HG03280 (cell line): ENCODE measurements at regions not wholly inside any gene's neighbourhood (a gene's known extent, or its start where the extent isn't known, plus 50 kb on each side); places are given as distances from the start of the nearest gene placed in this dataset.

Experiments
- ATAC-seq: cut with Tn5 transposase; IDR thresholded peaks from one replicate; pipeline ENCODE4 v1.9.1; 2021; ENCODE audit warnings: mild to moderate bottlenecking, moderate library complexity; ENCODE audit not compliant: unreplicated experiment

DNA sequence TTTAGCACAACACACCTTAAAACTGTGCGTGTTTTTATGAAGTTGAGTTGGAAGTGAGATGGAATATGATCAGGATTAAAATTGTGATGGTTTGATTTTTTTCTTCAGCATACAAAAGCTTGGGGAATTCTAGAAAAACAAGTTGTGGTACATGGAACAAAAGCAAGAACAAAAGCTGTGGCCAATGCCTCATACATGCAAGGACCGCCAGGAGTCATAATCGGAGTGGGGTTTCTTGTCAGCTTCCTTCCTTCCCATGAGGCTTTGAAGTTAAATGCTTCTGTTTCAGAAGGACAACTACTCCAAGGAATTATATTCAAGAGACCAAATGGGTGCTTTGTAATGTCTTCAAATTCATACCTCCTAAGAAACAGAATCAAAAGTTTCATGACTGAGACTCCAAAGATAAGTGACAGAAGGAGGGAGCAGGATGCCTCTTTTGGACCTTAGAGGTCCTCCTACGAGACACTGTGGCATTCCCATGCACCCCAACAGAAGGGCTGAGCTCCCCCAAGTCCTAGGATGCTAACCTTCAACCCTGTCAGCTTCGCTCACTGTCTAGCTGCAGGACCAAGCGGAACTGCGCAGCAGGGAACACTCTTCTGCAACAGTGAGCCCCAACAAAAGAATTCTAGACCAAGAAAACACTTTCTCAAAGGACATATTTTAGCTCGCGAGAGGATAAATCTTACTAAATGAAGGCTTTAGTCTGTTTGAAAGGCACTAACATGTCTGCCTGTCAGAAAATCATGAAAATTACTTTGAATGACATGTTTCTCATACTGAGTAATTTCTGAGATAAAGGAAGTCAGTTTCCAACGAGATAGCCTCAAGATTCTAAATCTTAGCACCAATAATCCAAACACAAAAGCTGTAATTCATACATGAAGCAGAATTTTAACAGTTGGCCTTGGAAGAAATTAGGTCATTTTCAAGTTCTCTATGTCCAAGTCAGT, 108.5 kb upstream of the NHSL1 start:
- no peak for ATAC-seq

DNA sequence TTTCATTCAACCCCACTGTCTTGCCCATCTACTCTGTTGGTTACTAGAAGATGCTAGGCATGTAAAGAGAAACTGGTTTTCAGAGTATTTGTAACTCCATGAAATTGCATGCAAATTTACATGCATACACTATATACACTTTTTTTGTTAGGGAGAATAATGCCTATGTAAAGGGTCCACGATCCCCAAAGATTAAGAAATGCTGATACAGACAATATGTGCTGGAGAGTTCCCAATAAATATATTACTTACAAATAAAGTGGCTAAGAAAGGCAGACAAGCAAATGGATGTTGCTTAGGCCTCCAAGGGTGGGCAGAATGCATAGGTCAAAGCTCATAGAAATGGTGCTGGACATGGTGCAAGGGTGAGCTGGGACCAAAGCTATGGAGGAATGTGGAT, 109.6 kb upstream of the NHSL1 start:
- no peak for ATAC-seq

DNA sequence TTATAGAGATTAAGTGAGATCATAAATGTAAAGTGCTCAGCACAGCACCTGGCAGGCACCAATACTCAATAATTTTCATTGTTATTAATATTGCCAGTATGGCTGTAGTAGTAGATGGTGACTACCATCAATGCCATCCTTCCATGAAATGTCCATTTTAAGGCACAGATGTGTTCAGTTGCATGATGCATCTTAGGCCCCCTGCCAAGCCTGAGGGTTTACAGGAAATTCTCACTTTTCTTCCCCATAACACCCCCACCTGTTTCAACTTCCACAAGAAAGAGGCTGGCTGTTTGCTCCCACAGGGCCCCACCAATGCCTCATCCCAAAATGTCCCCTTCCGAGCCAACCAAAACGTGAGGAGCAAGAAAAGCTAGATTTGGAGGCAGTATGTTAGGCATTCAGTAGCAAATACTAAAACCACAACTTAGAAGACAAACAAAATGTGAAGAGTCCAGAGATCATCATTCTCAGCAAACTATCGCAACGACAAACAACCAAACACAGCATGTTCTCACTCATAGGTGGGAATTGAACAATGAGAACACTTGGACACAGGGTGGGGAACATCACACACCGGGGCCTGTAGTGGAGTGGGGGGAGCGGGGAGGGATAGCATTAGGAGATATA, 110.6 kb upstream of the NHSL1 start:
- no peak for ATAC-seq

DNA sequence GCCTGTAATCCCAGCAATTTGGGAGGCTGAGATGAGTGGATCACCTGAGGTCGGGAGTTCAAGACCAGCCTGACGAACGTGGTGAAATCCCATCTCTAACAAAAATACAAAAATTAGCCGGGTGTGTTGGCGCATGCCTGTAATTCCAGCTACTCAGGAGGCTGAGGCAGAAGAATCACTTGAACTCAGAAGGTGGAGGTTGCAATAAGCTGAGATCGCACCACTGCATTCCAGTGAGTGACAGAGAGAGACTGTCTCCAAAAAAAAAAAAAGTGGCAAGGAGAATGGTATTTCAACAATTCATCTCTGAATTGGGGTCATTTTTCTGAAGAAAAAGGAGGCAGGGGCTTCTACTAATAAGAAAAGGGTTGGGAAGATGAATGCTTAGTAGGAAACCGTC, 111.5 kb upstream of the NHSL1 start:
- no peak for ATAC-seq

DNA sequence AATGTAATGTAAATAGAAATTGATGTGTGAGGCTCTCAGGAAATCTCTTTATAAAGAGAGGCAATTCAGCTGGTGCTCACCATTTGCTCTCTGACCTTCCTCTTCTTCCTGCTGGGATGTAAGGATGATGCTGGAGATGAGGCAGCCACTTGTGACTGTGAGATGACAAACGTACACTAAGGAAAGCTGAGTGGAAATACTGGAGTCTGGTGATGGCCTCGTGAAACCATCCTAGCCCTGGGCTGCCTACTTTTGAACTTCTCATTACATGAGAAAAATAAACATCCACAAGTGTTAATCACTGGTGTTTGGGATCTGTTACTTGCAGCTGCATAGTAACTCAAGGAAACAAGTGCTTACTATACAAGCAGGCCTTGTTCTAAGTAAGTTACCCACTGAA, 114.9 kb upstream of the NHSL1 start:
- ATAC-seq, result no peak

DNA sequence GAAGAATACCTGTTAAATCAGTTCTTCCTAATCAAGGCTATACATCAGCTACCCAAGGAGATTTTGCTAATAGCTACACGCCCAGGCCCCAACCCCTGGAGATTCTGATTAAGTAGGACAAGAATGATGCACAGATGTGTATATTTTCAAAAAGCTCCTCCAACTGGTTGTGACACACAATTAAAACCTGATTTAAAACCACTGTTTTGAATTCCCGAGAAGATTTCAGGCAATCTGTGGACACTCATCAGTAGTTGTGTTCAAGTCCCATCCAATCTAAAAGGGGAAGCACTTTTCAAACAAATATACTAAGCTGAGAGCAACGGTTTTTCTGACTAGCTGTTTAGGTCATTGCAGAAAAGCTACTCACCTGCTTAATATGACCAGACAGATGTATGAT, 118.9 kb upstream of the NHSL1 start:
- no peak for ATAC-seq

DNA sequence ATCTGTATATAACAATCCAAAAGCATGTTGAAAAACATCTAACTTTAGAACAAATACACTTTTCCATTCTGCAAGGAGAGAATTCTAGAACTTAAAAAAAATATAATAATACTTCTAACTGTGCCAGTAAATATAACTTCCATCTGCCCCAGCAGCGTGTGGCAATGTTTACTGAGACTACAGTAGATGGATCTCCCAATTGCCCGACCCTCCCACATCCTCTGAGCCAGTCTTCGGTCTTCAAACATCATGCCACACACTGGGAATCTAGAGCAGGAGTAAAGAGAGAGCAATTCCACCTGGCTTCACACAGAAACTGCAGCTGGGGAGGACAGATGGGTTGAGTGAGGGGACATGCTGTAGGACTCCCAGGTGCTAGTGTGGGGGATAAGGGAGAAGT, 121.3 kb upstream of the NHSL1 start:
- ATAC-seq, result no peak

DNA sequence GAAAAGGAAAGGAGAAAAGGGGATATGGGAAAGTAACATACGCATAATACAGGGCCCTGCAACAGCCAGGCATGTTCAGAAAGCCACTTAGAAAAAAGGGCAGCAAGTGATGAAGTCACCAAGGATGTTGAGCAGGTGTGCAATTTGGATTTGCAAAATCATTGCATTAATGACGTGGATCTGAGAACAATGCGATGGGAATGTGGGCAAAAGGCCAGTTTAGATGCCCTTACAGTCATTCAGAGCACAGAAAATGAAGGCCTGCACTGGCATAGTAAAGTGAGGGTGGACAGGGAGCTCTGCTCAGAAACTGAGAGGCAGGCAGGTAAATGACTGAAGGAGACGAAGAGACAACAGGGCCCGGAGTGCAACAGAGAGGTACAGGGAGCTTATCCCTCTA, 123.7 kb upstream of the NHSL1 start:
- ATAC-seq, result no peak

DNA sequence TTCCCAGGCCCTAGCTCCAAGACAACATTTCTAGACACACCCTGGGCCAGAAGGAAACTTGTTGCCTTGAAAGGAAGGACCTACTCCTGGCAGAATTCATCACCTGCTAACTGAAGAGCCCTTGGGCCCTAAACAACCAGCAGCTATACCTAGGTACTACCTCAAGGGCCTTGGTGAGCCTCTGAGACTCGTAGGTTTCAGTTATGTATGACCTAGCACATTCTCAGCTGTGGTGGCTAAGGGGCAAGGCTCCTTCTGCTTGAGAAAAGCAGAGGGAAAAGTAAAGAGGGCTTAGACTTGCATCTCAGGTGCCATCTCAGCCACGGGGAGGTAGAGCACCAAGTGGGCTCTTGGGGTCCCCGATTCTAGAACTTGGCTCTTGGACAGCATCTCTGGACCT, 132.3 kb upstream of the NHSL1 start:
- ATAC-seq, result no peak

DNA sequence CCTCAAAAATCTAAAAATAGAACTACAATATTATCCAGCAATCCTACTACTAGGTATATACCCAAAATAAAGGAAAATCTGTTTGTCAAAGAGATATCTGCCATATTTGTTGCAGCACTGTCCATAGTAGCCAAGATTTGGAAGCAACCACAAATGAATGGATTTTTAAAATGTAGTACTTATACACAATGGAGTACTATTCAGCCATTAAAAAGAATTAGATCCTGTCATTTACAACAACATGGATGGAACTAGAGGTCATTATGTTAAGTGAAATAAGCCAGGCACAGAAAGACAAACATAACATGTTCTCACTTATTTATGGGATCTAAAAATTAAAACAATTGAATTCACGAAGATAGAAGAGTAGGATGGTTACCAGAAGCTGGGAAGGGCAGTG, 135.7 kb upstream of the CCDC28A start:
- no peak for ATAC-seq

DNA sequence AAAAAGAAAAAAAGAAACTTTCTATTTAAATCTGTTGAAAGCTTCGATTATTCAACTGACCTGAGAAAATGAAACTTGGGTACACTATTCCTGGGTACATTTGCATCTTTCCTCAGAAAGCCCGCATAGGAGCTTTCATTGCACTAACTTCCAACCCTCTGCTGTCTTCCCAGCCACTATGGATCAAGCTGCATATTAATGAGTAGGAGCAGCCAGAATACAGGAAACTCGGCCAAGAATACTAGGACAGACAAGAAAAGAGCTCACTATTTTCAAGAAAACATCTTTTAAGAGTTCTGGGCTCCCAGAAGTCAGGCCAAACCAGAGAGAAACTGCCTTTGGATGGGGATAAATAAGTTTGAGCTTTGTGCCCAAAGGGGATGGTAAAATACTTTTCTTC, 135.0 kb upstream of the CCDC28A start:
- no peak for ATAC-seq

DNA sequence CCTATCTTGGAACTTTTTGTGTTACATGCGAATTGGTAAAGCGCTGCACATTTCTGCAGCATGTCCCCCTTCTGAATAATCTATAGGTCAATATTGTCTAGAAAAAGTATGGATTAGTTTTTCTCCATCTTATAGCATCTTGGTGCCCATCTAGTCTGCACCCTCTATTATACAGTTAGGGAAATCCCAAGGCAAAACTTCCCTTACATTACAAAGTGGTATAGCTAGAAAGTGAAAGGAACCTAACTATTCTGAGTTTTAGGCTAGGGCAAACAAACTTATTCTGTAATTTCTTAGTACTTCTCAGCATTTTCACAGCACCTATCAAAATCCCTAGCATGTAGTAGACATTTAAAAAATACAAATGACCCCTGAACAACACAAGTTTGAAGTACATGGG, 133.5 kb upstream of the CCDC28A start:
- ATAC-seq, result no peak

DNA sequence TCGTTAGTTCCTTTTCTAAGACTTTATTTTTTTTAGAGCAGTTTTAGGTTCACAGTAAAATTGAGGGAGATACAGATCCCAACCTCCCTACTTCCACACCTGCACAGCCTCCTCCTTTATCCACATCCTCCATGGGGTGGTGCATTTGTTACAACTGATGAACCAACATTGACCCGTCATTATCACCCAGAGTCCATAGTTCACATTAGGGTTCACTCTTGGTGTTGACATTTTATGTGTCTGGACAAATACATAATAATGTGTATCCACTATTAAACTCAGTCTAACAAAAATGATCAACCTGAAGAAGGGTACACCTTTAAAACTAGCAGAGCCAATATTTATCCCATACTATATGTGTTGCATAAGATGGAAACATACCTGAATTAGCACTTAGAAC, 130.4 kb upstream of the CCDC28A start:
- ATAC-seq, result no peak

DNA sequence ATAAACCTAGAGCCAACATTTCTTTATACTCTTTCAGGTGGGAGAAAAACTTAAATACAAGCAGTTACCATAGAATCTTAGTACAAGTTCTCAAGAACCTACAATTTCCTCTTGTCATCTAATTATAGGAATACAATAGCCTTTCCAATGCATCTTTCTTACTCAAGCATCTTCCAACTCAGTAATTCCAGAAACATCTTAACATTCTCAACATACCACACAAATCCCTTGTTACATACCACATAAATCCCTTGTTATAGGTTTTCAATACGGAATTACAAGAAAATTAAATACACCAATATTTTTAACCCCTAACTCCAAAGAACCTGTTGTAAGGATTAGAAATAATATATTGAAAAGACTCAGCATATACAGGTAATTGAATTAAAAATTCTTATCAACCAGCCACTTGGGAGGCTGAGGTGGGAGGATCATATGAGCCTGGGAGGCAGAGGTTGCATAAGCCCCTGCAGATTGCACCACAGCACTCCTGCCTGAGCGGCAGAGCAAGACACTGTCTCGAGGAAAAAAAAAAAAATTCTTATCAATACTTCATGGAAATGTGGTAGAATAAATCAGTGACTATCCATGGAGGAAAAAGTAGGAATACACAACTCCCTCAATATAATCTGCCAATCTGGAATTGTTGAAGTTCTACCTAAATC, 127.5 kb upstream of the CCDC28A start:
- no peak for ATAC-seq

DNA sequence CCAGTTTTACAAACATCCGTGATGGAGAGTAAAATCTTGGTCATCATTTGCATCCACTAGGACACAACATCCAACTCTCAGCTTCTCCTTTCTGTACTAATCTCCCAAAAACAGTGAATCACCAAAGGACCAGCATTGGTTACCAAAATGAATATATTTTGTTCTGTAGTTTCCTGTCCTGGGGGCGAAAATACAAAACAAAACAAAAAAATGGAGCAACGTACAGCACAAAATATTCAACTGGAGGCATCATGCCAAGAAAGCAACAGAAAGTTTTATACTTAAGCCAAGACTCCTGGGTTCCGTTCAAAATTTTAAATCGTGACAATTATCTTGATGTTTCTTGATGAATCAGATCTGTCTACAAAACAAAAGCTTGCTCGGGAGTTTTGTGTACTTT, 126.6 kb upstream of the CCDC28A start:
- no peak for ATAC-seq

DNA sequence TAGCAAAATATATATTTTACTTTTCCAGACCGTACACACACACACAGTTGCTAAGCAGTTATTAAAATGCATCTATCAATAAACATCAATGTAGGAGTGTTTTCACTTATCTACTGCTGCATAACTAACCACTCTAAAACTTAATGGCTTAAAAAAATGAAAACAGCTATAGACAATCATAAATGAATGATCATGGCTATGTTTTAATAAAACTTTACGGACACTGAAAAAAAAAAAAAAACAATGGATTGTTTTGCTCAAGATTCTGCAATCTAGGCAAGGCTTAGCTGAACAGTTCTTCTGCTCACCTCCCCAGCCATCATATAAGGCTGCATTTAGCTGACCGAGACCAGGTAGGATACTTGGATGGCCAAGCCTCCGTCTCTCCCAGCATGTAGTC, 125.4 kb upstream of the CCDC28A start:
- no peak for ATAC-seq

DNA sequence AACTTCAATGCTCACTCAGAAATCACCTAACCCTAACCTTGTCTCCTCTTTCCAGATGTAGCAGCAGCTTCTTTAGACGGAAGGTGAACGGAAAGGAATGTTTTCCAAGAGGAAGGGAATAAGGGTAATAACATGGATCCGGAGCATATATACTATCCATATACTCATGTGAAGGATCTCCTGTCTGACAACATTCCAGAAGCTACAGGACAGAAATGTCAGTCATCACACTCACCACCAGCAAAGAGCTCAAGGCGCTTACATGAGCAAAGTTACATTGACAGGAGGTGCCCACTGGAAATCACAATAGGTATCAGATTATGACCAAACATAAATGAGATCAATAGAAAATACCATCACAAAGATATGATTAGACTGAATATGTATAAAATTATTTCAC, 122.1 kb upstream of the CCDC28A start:
- ATAC-seq, result no peak

DNA sequence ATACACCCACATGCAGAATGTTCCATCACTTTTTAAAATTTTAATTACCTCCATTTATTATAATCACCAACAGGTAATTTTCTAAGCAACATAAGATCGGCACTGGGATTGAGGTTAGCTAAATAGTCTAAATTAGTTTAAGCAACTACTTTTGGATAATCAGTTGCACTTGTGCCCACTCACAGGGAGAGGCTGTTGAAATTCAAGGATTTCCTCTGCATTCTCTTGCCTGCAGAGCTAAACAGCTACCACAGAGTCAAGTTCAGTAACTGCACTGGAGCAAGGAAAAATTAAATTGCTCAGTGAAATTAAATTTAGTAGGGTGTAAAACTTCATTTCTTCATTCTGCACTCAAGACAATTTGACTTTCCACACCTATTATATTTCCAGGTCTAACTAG, 120.7 kb upstream of the CCDC28A start:
- ATAC-seq, result no peak

DNA sequence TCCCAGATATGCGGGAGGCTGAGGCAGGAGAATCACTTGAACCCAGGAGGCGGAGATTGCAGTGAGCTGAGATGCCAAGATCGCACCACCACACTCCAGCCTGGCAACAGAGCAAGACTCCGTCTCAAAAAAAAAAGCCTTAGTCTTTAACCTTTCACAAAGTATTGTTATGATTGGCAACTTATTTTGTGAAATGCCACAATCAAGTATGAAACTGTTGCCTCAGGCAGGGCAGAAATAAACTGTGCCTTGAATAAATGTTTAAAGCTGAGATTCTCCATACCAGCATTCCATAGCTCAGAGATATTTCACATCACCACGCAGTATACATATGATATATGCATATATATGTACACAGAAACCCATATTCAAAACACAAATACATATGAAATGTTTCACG, 120.1 kb upstream of the CCDC28A start:
- ATAC-seq, result no peak

DNA sequence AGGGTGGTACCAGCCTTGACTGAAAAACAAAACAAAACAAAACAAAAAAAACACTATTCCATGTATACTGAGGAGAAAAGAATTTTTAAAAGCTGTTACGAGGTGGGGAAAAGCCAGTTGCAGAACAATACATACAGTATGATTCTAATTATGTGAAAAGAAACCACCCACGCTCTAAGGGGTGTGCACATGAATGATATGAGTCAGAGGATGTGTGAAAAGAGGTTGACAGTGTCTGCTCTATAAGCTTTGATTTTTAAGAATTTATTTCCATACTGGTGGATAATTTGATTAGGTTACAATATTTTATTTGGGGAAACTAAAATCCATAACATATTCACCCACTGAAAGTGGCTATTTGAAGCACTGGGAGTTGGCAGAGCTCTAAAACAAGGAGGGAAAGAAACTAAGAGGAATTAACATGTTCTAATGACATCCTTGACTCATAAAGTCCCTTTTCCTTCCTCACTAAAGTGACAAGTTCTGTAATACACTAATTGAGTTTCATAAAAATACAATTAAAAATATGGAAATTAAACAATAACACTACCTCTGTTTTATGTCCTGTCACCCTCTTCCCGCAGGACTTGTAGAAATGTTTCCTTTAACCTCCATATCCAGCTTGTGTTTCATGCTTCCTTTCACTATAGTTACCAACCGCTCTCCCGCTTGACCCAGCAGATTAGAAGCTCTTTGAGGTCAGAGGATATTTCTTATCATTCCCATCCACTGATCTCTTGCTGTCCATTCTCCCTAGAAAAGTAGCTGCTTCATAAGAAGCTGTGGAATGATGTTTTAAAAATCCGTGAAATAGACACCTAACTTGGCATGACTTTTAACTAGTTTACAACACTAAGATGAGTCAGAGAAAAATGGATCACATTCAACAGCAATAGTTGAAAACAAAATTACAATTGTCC, 118.6 kb upstream of the CCDC28A start:
- ATAC-seq, result peak; percentile 96

DNA sequence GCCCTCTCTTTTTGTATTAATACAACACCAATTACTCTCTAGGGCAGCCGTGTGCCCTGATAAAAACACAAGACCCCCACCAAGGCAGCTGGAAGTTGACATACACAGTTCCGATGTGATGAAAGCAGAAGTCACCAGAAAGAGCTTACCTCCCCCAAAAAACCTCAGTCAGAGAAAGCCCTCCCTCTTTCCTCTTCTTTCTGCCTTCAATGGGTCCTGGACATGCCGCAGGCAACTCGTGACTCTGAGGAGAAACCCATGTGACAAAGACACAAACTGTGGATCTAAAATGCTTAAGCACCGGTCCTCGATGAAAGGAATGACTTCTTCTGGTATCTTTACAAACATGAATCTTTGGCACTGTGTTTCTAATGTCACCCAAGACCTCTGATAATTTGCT, 117.7 kb upstream of the CCDC28A start:
- no peak for ATAC-seq
